Neuron (in vitro differentiated cells): ENCODE measurements at regions not wholly inside any gene's neighbourhood (a gene's known extent, or its start where the extent isn't known, plus 50 kb on each side); places are given as distances from the start of the nearest gene placed in this dataset.

Experiments used
- H2AFZ ChIP-seq: one replicate; pipeline ENCODE4 v1.6.1; 2013; ENCODE audit warnings: low read depth, mild to moderate bottlenecking, inconsistent platforms, low read length, moderate library complexity
- H3K27me3 ChIP-seq: one replicate; pipeline ENCODE4 v1.6.1; 2013; ENCODE audit warnings: low read length; ENCODE audit not compliant: insufficient read depth
- H3K36me3 ChIP-seq: one replicate; pipeline ENCODE4 v1.6.1; 2013; ENCODE audit warnings: low read length; ENCODE audit not compliant: insufficient read depth
- H3K4me1 ChIP-seq: one replicate; pipeline ENCODE4 v1.6.1; 2013; ENCODE audit warnings: low read length; ENCODE audit not compliant: insufficient read depth
- H3K4me3 ChIP-seq: 2 replicates; pipeline ENCODE4 v1.5.1; 2013; ENCODE audit warnings: mild to moderate bottlenecking, low read length, moderate library complexity
- H3K9me3 ChIP-seq: one replicate; pipeline ENCODE4 v1.6.1; 2013; ENCODE audit warnings: low read length

GRCh38 chr1:98327220-98327861 is 334.2 kb upstream of the SNX7 start:
- H3K4me3 ChIP-seq, result no peak overlapping the region
- H2AFZ ChIP-seq, result no peak overlapping the region
- H3K9me3 ChIP-seq, result no peaks in the 10 kb centered on the region
- H3K27me3 ChIP-seq, result no peaks in the 10 kb centered on the region
- no peaks in the 10 kb centered on the region for H3K36me3 ChIP-seq
- peaks cover 11% of the 10 kb centered on the region for H3K4me1 ChIP-seq

- Histone ChIP-seq H3K4me1 (peaks cover 8% of the 10 kb centered on the region), H3K4me3 (no peak overlapping the region), H3K27me3 (no peaks in the 10 kb centered on the region), H2AFZ (no peak overlapping the region), H3K9me3 (no peaks in the 10 kb centered on the region), H3K36me3 (no peaks in the 10 kb centered on the region)
Observed at GRCh38 chr1:98325646-98326440, 335.7 kb upstream of the SNX7 start.

GRCh38 chr1:98323906-98324358 is 337.6 kb upstream of the SNX7 start:
- Histone ChIP-seq H2AFZ (no peak overlapping the region), H3K4me1 (peaks cover 6% of the 10 kb centered on the region), H3K27me3 (no peaks in the 10 kb centered on the region), H3K9me3 (no peaks in the 10 kb centered on the region), H3K4me3 (no peak overlapping the region), H3K36me3 (no peaks in the 10 kb centered on the region)

GRCh38 chr1:98323388-98323787 is 338.1 kb upstream of the SNX7 start:
- H3K36me3 ChIP-seq, result no peaks in the 10 kb centered on the region
- no peak overlapping the region for H2AFZ ChIP-seq
- peaks cover 2% of the 10 kb centered on the region for H3K4me1 ChIP-seq
- H3K9me3 ChIP-seq, result no peaks in the 10 kb centered on the region
- H3K4me3 ChIP-seq, result no peak overlapping the region
- no peaks in the 10 kb centered on the region for H3K27me3 ChIP-seq

GRCh38 chr1:98322966-98323365 is 338.6 kb upstream of the SNX7 start:
- Histone ChIP-seq H3K36me3 (no peaks in the 10 kb centered on the region), H2AFZ (no peak overlapping the region), H3K9me3 (no peaks in the 10 kb centered on the region), H3K4me3 (no peak overlapping the region), H3K4me1 (peaks cover 2% of the 10 kb centered on the region), H3K27me3 (no peaks in the 10 kb centered on the region)

GRCh38 chr1:98322086-98322485 is 339.4 kb upstream of the SNX7 start:
- H3K36me3 ChIP-seq, result no peaks in the 10 kb centered on the region
- no peak overlapping the region for H3K4me3 ChIP-seq
- H3K27me3 ChIP-seq, result no peaks in the 10 kb centered on the region
- peaks cover 2% of the 10 kb centered on the region for H3K4me1 ChIP-seq
- no peaks in the 10 kb centered on the region for H3K9me3 ChIP-seq
- H2AFZ ChIP-seq, result no peak overlapping the region

- Histone ChIP-seq H3K27me3 (no peaks in the 10 kb centered on the region), H3K36me3 (no peaks in the 10 kb centered on the region), H3K9me3 (no peaks in the 10 kb centered on the region), H3K4me1 (peaks cover 2% of the 10 kb centered on the region), H3K4me3 (no peak overlapping the region), H2AFZ (no peak overlapping the region)
Observed at GRCh38 chr1:98321191-98321590, 340.3 kb upstream of the SNX7 start.

GRCh38 chr1:98316286-98316905 is 345.1 kb upstream of the SNX7 start:
- no peak overlapping the region for H3K4me3 ChIP-seq
- no peaks in the 10 kb centered on the region for H3K36me3 ChIP-seq
- no peaks in the 10 kb centered on the region for H3K4me1 ChIP-seq
- H2AFZ ChIP-seq, result peak overlapping the region; percentile 47
- H3K9me3 ChIP-seq, result no peaks in the 10 kb centered on the region
- no peaks in the 10 kb centered on the region for H3K27me3 ChIP-seq

GRCh38 chr1:98315309-98315708 is 346.2 kb upstream of the SNX7 start:
- no peaks in the 10 kb centered on the region for H3K27me3 ChIP-seq
- no peaks in the 10 kb centered on the region for H3K9me3 ChIP-seq
- no peak overlapping the region for H2AFZ ChIP-seq
- H3K4me1 ChIP-seq, result no peaks in the 10 kb centered on the region
- H3K36me3 ChIP-seq, result no peaks in the 10 kb centered on the region
- H3K4me3 ChIP-seq, result no peak overlapping the region

- Histone ChIP-seq H3K9me3 (no peaks in the 10 kb centered on the region), H3K27me3 (no peaks in the 10 kb centered on the region), H3K36me3 (no peaks in the 10 kb centered on the region), H3K4me1 (no peaks in the 10 kb centered on the region), H3K4me3 (no peak overlapping the region), H2AFZ (no peak overlapping the region)
Observed at GRCh38 chr1:98314601-98315000, 346.9 kb upstream of the SNX7 start.

GRCh38 chr1:98306517-98307089 is 354.9 kb upstream of the SNX7 start:
- Histone ChIP-seq H2AFZ (no peak overlapping the region), H3K27me3 (no peaks in the 10 kb centered on the region), H3K36me3 (no peaks in the 10 kb centered on the region), H3K9me3 (no peaks in the 10 kb centered on the region), H3K4me1 (no peaks in the 10 kb centered on the region), H3K4me3 (no peak overlapping the region)

GRCh38 chr1:98305362-98305761 is 356.2 kb upstream of the SNX7 start:
- Histone ChIP-seq H3K4me1 (peaks cover 3% of the 10 kb centered on the region), H2AFZ (no peak overlapping the region), H3K9me3 (no peaks in the 10 kb centered on the region)

GRCh38 chr1:98304888-98305287 is 356.6 kb upstream of the SNX7 start:
- Histone ChIP-seq H3K4me1 (peaks cover 7% of the 10 kb centered on the region), H2AFZ (no peak overlapping the region), H3K27me3 (no peaks in the 10 kb centered on the region), H3K4me3 (no peak overlapping the region), H3K36me3 (no peaks in the 10 kb centered on the region), H3K9me3 (no peaks in the 10 kb centered on the region)

More at GRCh38 chr1:98305362-98305761, 356.2 kb upstream of the SNX7 start:
- no peak overlapping the region for H3K4me3 ChIP-seq
- no peaks in the 10 kb centered on the region for H3K36me3 ChIP-seq
- no peaks in the 10 kb centered on the region for H3K27me3 ChIP-seq
